Peyer's patch (tissue), 4 donors: ENCODE measurements at regions not wholly inside any gene's neighbourhood (a gene's known extent, or its start where the extent isn't known, plus 50 kb on each side); places are given as distances from the start of the nearest gene placed in this dataset.

Source experiments
- CTCF ChIP-seq, 6 experiments: fragments of 450-650 bp in 4 of 6; fragments of 200-600 bp in 2 of 6; sonication (generic) in 1 of 6; IDR thresholded peaks; one replicate each; pipeline ENCODE4 v1.5.1; 2017 to 2019; ENCODE audit warnings: antibody characterized with exemption in 6 of 6, mild to moderate bottlenecking in 3 of 6, moderate library complexity in 1 of 6
- POLR2A ChIP-seq, 2 donors: fragments of 450-650 bp; IDR thresholded peaks; one replicate each; pipeline ENCODE4 v1.5.1; 2017; ENCODE audit warnings: antibody characterized with exemption in 2 of 2, mild to moderate bottlenecking in 2 of 2, moderate library complexity in 2 of 2

GRCh38 chr10:57884965-57885617 lies 382.6 kb downstream of the IPMK start:
- TF ChIP-seq CTCF (IDR thresholded peaks at IDR 0.05) (no peak), POLR2A (IDR thresholded peaks at IDR 0.05) (no peak)
